Uterus (tissue), 2 donors: ENCODE measurements at regions not wholly inside any gene's neighbourhood (a gene's known extent, or its start where the extent isn't known, plus 50 kb on each side); places are given as distances from the start of the nearest gene placed in this dataset.

ENCODE experiments used
- POLR2A ChIP-seq, 2 donors: fragments of 450-650 bp; IDR thresholded peaks; one replicate each; pipeline ENCODE4 v1.6.1; 2016; ENCODE audit warnings: antibody characterized with exemption in 2 of 2, mild to moderate bottlenecking in 1 of 2, moderate library complexity in 1 of 2
- TF ChIP-seq, protein P1 (sequence below), 4 experiments: fragments of 200-600 bp in 2 of 4; fragments of 450-650 bp in 2 of 4; sonication (generic) in 2 of 4; IDR thresholded peaks; one replicate each; pipeline ENCODE4 v1.5.1; 2016 to 2019; ENCODE audit warnings: antibody characterized with exemption in 4 of 4, mild to moderate bottlenecking in 2 of 4, moderate library complexity in 1 of 4

DNA sequence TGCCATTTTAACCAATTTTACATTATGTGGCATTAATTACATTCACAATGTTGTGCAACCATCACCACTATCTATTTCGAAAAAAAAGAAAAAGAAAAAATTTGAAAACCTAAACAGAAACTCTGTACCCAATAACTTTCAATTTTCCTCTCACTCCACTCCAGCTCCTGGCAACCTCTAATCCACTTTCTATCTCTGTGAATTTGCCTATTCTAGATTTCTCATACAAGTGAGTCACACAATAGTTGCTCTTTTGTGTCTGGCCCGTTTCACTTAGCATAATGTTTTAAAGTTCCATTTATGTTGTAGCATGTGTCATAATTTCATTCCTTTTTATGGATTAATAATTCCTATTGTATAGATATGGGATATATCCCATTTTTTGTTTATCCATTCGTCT, 53.3 kb upstream of the TBC1D5 start:
- TF ChIP-seq, protein P1, sequence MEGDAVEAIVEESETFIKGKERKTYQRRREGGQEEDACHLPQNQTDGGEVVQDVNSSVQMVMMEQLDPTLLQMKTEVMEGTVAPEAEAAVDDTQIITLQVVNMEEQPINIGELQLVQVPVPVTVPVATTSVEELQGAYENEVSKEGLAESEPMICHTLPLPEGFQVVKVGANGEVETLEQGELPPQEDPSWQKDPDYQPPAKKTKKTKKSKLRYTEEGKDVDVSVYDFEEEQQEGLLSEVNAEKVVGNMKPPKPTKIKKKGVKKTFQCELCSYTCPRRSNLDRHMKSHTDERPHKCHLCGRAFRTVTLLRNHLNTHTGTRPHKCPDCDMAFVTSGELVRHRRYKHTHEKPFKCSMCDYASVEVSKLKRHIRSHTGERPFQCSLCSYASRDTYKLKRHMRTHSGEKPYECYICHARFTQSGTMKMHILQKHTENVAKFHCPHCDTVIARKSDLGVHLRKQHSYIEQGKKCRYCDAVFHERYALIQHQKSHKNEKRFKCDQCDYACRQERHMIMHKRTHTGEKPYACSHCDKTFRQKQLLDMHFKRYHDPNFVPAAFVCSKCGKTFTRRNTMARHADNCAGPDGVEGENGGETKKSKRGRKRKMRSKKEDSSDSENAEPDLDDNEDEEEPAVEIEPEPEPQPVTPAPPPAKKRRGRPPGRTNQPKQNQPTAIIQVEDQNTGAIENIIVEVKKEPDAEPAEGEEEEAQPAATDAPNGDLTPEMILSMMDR (IDR thresholded peaks at IDR 0.05), result no peak
- TF ChIP-seq POLR2A (IDR thresholded peaks at IDR 0.05), result no peak
